ENCODE measurements at regions not wholly inside any gene's neighbourhood (a gene's known extent, or its start where the extent isn't known, plus 50 kb on each side); places are given as distances from the start of the nearest gene placed in this dataset.
A peak's percentile ranks its signal among the peaks of the same experiment; 100 is the strongest.

GRCh38 chr2:12513339-12513738 lies 203.4 kb upstream of the TRIB2 start:
- Mint-ChIP-seq H3K4me1 (peaks cover 36 to 92% (median 88%) of the 10 kb centered on the region in 7 donors), H3K27ac (peak overlapping the region in 8 of 9 donors; percentile 10 to 86 (median 68)), H3K9me3 (peaks cover 0 to 18% (median 2%) of the 10 kb centered on the region in 11 donors), H3K4me3 (peak overlapping the region; percentile 23 to 78 (median 53)), H3K27me3 (no peaks in the 10 kb centered on the region), H3K36me3 (peaks cover 0 to 31% (median 4%) of the 10 kb centered on the region in 5 donors)
- H3K4me1 ChIP-seq (ENCODE audit: control insufficient read depth in 2 of 2, insufficient read depth in 2 of 2, low read length in 2 of 2), result peaks cover 33 to 40% of the 10 kb centered on the region in 2 donors
- H3K9me3 ChIP-seq (ENCODE audit: control insufficient read depth in 2 of 3, low read length in 3 of 3), result no peaks in the 10 kb centered on the region
- peak overlapping the region; percentile 4 for H3K4me3 ChIP-seq (ENCODE audit: low read length)
- DNase-seq, result no peak
- ChIA-PET POLR2A (interaction anchor here (1.2 to 3.9 kb wide), 6 partner anchors 8 to 25 kb away, joined by 3 to 21 read pairs (median 6); no protein-coding TSS in a partner anchor), CTCF (interaction anchor here (1.1 kb wide), 1 partner anchor 50 kb away, joined by 4 read pairs; no protein-coding TSS in a partner anchor)
- no peaks in the 10 kb centered on the region for H3K27me3 ChIP-seq (ENCODE audit: control insufficient read depth in 2 of 2, insufficient read depth in 2 of 2, low read length in 2 of 2)
- intact Hi-C loops (cut with micrococcal nuclease), result loop anchor here in 1 of 2 donors (1.0 to 5.0 kb wide), 2 partner anchors 8 to 44 kb away; no protein-coding TSS in a partner anchor
- H3K36me3 ChIP-seq (ENCODE audit: control insufficient read depth in 2 of 3, insufficient read depth in 3 of 3, low read length in 3 of 3), result no peaks in the 10 kb centered on the region
- H3K27ac ChIP-seq (ENCODE audit: low read depth, low read length), result peak overlapping the region; percentile 28
- ATAC-seq, result peak; percentile 54

- POLR2A ChIA-PET, result interaction anchor here (0.6 to 3.9 kb wide), 10 partner anchors 9 to 394 kb away, joined by 3 to 21 read pairs (median 5); partner anchors contain the start of gene TRIB2
- CTCF ChIA-PET, result interaction anchor here (1.1 kb wide), 1 partner anchor 49 kb away, joined by 4 read pairs; no protein-coding TSS in a partner anchor
- no peaks in the 10 kb centered on the region for H3K36me3 ChIP-seq (ENCODE audit: control insufficient read depth in 2 of 3, insufficient read depth in 3 of 3, low read length in 3 of 3)
- no peak for DNase-seq
- intact Hi-C loops (cut with micrococcal nuclease), result loop anchor here (1.0 to 5.0 kb wide), 4 partner anchors 8 to 43 kb away; no protein-coding TSS in a partner anchor
- H3K4me3 ChIP-seq (ENCODE audit: low read length), result no peak overlapping the region
- H3K4me1 Mint-ChIP-seq, result peaks cover 37 to 92% (median 79%) of the 10 kb centered on the region in 7 donors
- peaks cover 33 to 40% of the 10 kb centered on the region in 2 donors for H3K4me1 ChIP-seq (ENCODE audit: control insufficient read depth in 2 of 2, insufficient read depth in 2 of 2, low read length in 2 of 2)
- peaks cover 0 to 15% (median 0%) of the 10 kb centered on the region in 11 donors for H3K9me3 Mint-ChIP-seq
- H3K27me3 ChIP-seq (ENCODE audit: control insufficient read depth in 2 of 2, insufficient read depth in 2 of 2, low read length in 2 of 2), result no peaks in the 10 kb centered on the region
- peaks cover 0 to 31% (median 4%) of the 10 kb centered on the region in 5 donors for H3K36me3 Mint-ChIP-seq
- H3K27me3 Mint-ChIP-seq, result no peaks in the 10 kb centered on the region
- H3K9me3 ChIP-seq (ENCODE audit: control insufficient read depth in 2 of 3, low read length in 3 of 3), result no peaks in the 10 kb centered on the region
- peak overlapping the region in 7 of 10 donors; percentile 56 to 77 (median 65) for H3K4me3 Mint-ChIP-seq
- no peak for ATAC-seq
- peak overlapping the region in 8 of 9 donors; percentile 23 to 88 (median 72) for H3K27ac Mint-ChIP-seq
- no peak overlapping the region for H3K27ac ChIP-seq (ENCODE audit: low read depth, low read length)
Observed at GRCh38 chr2:12514168-12514567, 202.6 kb upstream of the TRIB2 start.

- Histone ChIP-seq H3K4me1 (ENCODE audit: control insufficient read depth in 2 of 2, insufficient read depth in 2 of 2, low read length in 2 of 2) (peaks cover 33 to 40% of the 10 kb centered on the region in 2 donors), H3K27ac (ENCODE audit: low read depth, low read length) (peak overlapping the region; percentile 35), H3K4me3 (ENCODE audit: low read length) (no peak overlapping the region), H3K36me3 (ENCODE audit: control insufficient read depth in 2 of 3, insufficient read depth in 3 of 3, low read length in 3 of 3) (no peaks in the 10 kb centered on the region), H3K9me3 (ENCODE audit: control insufficient read depth in 2 of 3, low read length in 3 of 3) (no peaks in the 10 kb centered on the region), H3K27me3 (ENCODE audit: control insufficient read depth in 2 of 2, insufficient read depth in 2 of 2, low read length in 2 of 2) (no peaks in the 10 kb centered on the region)
- intact Hi-C loops (cut with micrococcal nuclease), result loop anchor here (1.0 to 5.0 kb wide), 4 partner anchors 9 to 42 kb away; no protein-coding TSS in a partner anchor
- peaks cover 37 to 91% (median 75%) of the 10 kb centered on the region in 7 donors for H3K4me1 Mint-ChIP-seq
- ATAC-seq, result peak; percentile 84
- H3K27ac Mint-ChIP-seq, result peak overlapping the region; percentile 23 to 89 (median 77)
- H3K4me3 Mint-ChIP-seq, result peak overlapping the region; percentile 9 to 77 (median 60)
- DNase-seq, result peak in 4 of 9 donors; percentile 34 to 55 (median 46)
- no peaks in the 10 kb centered on the region for H3K27me3 Mint-ChIP-seq
- peaks cover 0 to 25% (median 4%) of the 10 kb centered on the region in 5 donors for H3K36me3 Mint-ChIP-seq
- ChIA-PET POLR2A (interaction anchor here (0.6 to 3.9 kb wide), 7 partner anchors 13 to 395 kb away, joined by 3 to 21 read pairs (median 5); partner anchors contain the start of gene TRIB2), CTCF (interaction anchor here (1.1 kb wide), 1 partner anchor 49 kb away, joined by 4 read pairs; no protein-coding TSS in a partner anchor)
- H3K9me3 Mint-ChIP-seq, result peaks cover 0 to 12% (median 0%) of the 10 kb centered on the region in 11 donors
Observed at GRCh38 chr2:12514631-12515437, 201.9 kb upstream of the TRIB2 start.

GRCh38 chr2:12515871-12516270 lies 200.9 kb upstream of the TRIB2 start:
- CTCF ChIA-PET, result no interaction called here

GRCh38 chr2:12533337-12534005 lies 183.3 kb upstream of the TRIB2 start:
- Histone ChIP-seq H3K27ac (ENCODE audit: low read depth, low read length) (no peak overlapping the region), H3K4me1 (ENCODE audit: control insufficient read depth in 2 of 2, insufficient read depth in 2 of 2, low read length in 2 of 2) (peaks cover 0 to 12% of the 10 kb centered on the region in 2 donors), H3K9me3 (ENCODE audit: control insufficient read depth in 2 of 3, low read length in 3 of 3) (no peaks in the 10 kb centered on the region), H3K4me3 (ENCODE audit: low read length) (no peak overlapping the region), H3K27me3 (ENCODE audit: control insufficient read depth in 2 of 2, insufficient read depth in 2 of 2, low read length in 2 of 2) (no peaks in the 10 kb centered on the region), H3K36me3 (ENCODE audit: control insufficient read depth in 2 of 3, insufficient read depth in 3 of 3, low read length in 3 of 3) (no peaks in the 10 kb centered on the region)
- no peak for ATAC-seq
- peaks cover 0 to 7% (median 0%) of the 10 kb centered on the region in 5 donors for H3K36me3 Mint-ChIP-seq
- ChIA-PET CTCF (no interaction called here), POLR2A (interaction anchor here (0.8 to 1.0 kb wide), 2 partner anchors 23 to 31 kb away, joined by 3 to 4 read pairs; no protein-coding TSS in a partner anchor)
- peaks cover 0 to 1% (median 0%) of the 10 kb centered on the region in 11 donors for H3K9me3 Mint-ChIP-seq
- DNase-seq, result no peak
- intact Hi-C loops (cut with micrococcal nuclease), result no loop called here
- H3K27me3 Mint-ChIP-seq, result peaks cover 0 to 10% (median 0%) of the 10 kb centered on the region in 5 donors
- peak overlapping the region in 4 of 10 donors; percentile 10 to 75 (median 56) for H3K4me3 Mint-ChIP-seq
- H3K27ac Mint-ChIP-seq, result peak overlapping the region in 4 of 9 donors; percentile 9 to 80 (median 14)
- peaks cover 12 to 46% (median 36%) of the 10 kb centered on the region in 7 donors for H3K4me1 Mint-ChIP-seq

More at GRCh38 chr2:12515871-12516270, 200.9 kb upstream of the TRIB2 start:
- Mint-ChIP-seq H3K36me3 (peaks cover 0 to 21% (median 3%) of the 10 kb centered on the region in 5 donors), H3K4me3 (peak overlapping the region in 5 of 10 donors; percentile 2 to 77 (median 58)), H3K9me3 (peaks cover 0 to 7% (median 0%) of the 10 kb centered on the region in 11 donors), H3K4me1 (peaks cover 30 to 85% (median 70%) of the 10 kb centered on the region in 7 donors), H3K27me3 (peaks cover 0 to 2% (median 0%) of the 10 kb centered on the region in 5 donors), H3K27ac (peak overlapping the region; percentile 7 to 89 (median 68))
- DNase-seq (no peak), ATAC-seq (no peak)
- POLR2A ChIA-PET, result interaction anchor here (3.9 kb wide), 1 partner anchor 14 kb away, joined by 21 read pairs; no protein-coding TSS in a partner anchor
- no peaks in the 10 kb centered on the region for H3K27me3 ChIP-seq (ENCODE audit: control insufficient read depth in 2 of 2, insufficient read depth in 2 of 2, low read length in 2 of 2)
- H3K36me3 ChIP-seq (ENCODE audit: control insufficient read depth in 2 of 3, insufficient read depth in 3 of 3, low read length in 3 of 3), result no peaks in the 10 kb centered on the region
- H3K9me3 ChIP-seq (ENCODE audit: control insufficient read depth in 2 of 3, low read length in 3 of 3), result no peaks in the 10 kb centered on the region
- H3K27ac ChIP-seq (ENCODE audit: low read depth, low read length), result no peak overlapping the region
- peaks cover 33 to 35% of the 10 kb centered on the region in 2 donors for H3K4me1 ChIP-seq (ENCODE audit: control insufficient read depth in 2 of 2, insufficient read depth in 2 of 2, low read length in 2 of 2)
- no peak overlapping the region for H3K4me3 ChIP-seq (ENCODE audit: low read length)
- intact Hi-C loops (cut with micrococcal nuclease), result loop anchor here in 1 of 2 donors (2.0 kb wide), 1 partner anchor 27 kb away; no protein-coding TSS in a partner anchor

All from naive thymus-derived CD4-positive, alpha-beta T cell (primary cell).